ENCODE measurements at regions not wholly inside any gene's neighbourhood (a gene's known extent, or its start where the extent isn't known, plus 50 kb on each side); places are given as distances from the start of the nearest gene placed in this dataset.
"Not testable (repeated sequence)": the region's sequence is repeated elsewhere in the genome, so short reads cannot be mapped to it uniquely, and the experiment has no call there.

DNA sequence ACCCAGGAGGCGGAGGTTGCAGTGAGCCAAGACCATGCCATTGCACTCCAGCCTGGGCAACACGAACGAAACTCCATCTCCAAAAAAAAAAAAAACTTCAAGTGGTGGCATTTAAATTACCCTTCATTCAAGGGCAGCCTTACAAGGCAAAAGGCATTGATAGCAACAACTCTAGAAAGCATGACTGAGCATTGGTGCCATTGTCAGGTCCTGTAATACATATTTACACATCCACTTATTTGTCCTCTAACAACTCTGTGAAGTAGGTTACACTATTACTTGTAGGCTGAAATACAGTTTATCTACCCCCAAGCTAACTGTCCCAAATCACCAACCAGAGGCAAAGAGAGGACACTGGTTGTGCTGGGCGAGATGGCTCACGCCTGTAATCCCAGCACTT is 52.7 kb upstream of the LARP1 start:
- DNase-seq: no peak

DNA sequence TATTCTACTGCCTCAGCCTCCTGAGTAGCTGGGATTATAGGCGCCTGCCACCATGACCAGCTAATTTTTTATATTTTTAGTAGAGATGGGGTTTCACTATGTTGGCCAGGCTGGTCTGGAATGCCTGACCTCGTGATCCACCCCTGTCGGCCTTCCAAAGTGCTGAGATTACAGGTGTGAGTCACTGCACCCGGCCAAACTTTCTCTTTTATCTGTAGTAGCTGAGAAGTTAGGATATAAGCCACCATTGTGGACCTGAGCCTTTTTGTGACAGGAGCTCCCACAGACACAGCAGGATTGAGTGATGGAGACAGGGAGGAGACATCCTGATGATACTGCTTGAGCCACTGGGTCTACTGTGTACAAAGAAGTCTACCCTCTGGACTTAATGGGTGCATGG is 53.5 kb upstream of the LARP1 start:
- DNase-seq: not testable (repeated sequence)

DNA sequence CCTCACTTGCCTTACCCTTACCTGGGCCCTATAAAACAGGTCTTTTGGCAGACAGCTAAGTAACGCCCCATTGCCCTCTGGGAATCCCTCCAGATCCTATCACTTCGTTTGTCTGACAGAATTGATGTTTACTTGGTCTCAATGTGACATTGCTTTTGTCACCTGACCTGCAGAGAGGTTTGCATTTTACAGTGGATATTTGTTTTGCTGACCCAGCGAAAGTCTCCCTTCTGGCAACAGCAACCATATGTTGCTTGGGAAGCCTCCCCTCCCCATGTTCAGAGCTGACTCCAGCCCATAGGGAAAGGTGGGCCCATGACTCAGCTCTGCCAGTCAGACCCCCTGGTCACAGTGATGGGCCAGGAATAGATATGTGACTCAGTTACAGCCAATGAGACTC is 54.0 kb upstream of the LARP1 start:
- DNase-seq: peak; percentile 52

DNA sequence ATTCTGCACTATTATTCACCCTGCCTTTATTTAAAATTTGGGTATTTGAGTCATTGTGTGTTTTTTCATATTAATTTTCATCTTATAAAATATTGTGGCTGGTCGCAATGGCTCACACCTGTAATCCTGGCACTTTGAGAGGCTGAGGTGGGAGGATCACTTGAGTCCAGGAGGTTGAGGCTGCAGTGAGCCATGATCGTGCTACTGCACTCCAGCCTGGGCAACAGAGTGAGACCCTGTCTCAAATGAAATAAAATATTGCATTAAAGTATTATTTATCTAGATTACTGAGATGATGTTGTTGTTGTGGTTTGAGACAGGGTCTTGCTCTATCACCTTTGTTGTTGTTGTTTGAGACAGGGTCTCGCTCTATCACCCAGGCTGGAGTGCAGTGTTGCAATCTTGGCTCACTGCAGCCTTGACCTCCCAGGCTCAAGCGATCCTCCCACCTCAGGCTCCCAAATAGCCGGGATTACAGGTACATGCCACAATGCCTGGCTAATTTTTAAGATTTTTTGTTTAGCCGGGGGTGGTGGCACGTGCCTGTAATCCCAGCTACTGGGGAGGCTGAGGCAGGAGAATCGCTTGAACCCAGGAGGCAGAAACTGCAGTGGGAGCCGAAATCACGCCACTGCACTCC is 54.8 kb upstream of the LARP1 start:
- DNase-seq: not testable (repeated sequence)

DNA sequence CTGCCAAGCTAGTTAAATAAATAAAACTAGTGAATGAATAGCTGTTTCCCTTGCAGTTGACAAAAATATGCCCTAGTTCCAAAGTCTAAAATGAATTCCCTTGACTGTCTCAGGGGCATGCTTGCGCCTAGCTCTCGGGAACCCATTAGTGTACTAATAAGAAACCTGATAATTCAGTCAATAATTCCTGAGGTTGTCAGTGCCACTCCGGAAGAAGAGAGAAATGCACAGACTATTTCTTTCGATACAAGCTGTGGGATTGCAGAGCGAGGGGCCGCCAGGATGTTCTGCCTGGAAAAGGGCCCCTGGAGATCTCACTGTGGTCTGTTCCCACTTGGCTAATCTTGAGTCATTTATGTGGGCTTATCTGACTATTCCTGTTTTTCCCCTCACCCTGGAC is 56.4 kb upstream of the LARP1 start:
- DNase-seq: no peak

DNA sequence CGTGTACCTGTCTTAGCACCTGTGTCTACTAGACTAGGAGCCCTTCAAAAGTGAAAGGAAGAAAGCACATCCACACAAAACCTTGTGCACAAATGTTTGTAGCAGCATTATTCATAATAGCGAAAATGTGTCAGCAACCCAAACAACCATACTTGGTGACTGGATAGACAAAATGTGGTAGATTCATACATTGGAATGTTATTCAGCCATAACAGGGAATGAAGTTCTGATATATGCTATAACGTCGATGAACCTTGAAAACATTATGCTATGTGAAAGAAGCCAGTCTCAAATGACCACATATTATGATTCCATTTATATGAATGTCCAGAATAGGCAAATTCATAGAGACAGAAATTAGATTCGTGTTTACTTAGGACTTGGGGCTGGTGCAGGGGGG is 57.8 kb upstream of the LARP1 start:
- DNase-seq: no peak

DNA sequence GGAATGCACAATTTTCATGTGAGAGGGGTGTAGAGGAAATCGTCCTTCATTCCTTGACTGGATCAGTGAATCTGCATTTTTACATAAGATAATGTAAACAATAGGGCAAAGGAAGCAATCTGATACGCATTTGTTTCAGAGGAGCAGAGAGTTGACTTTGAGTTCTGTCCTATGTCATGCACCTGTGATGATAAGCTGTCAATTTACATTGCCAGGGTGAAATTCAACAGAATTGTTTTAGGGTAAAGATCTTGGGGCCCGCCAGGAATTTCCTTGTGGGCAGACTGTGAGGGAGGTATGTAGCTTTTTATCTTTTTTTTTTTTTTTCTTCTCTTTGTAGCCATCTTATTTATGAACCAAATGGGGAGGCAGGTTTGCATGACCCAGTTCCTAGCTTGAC is 58.3 kb upstream of the LARP1 start:
- DNase-seq: no peak

DNA sequence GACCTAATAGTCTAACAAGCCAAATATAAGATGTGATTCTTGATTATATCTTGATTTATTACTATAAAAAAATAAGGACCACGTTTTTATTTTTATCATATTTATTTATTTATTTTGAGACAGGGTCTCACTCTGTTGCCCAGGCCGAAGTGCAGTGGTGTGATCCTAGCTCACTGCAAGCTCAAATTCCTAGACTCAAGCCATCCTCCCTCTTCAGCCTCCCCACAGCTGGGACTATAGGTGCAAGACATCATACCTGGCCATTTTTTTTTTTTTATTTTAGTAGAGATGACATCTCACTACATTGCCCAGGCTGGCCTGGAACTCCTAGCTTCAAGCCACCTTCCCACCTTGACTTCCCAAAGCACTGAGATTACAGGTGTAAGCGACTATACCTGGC is 61.0 kb upstream of the LARP1 start:
- DNase-seq: no peak

DNA sequence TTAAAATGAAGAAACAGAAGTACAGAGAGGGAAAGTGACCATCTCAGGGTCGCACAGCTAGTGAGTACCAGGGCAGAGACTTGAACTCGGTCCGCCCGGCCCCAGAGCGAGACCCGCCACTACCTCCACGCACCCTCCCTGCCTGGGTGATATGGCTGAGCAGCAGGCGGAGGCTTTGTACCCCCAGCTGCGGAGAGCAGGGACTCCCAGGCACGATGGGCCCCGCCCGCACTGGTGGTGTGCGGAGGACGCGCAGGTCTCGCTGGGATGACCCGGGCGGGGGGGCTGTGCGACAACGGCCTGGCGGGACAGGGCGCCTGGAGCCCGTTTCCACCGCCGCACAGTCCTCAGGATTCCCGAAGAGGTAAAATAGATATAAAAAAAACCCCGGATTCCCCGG is 64.7 kb upstream of the LARP1 start:
- no peak for DNase-seq

DNA sequence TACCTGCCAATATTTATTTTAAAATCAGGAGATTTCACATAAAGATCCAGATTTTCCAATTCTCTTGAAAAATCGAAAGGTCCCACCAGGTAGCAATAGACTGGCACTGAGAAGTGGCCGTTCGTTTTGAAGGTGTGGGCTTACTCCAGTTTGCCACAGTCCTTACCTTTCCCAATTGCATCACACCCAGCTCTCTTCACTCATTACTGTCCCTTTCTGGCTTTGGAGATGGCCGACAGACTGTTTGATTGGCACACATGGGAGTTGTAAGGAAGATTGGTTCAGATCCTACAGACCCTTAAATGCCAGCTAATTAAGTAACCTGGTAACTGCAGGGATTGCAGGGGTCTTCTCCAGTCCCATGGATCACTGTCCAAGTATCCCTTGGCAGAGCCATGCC is 68.7 kb upstream of the LARP1 start:
- no peak for DNase-seq

DNA sequence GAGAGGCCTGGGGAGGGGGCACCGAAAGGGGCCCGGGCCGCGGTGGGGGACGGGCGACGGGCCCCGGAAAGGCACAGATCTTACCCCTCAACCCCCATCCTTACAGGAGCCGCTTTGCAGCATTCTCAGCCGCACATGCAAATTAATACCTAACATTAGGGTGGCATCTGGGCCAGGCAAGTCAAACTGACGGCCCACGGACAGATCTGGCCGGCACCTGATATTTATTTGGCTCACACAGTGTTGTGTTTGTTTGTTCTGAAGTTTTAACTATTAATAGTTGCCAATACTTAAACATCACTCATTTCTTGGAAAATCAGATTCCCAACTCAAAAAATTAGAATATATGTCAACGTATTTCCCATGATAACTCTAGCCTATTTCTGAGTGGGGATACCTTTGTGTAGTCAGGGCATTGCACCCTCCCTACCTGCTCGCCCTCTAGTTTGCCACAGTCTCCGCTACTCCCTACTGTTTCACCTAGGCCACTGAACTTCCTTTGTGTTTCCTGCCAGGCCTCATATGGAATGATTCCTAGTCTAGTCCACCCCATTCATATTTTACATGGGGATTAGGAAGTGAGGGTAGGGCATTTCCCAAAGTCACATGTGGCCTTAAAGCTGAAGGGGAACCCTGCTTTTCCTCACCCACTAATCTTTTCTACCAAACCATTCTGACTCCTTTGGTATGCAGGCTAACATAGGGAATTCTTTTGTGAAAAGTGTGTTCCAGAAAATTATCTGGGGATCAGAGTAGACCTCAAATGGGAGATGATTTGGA is 71.9 kb upstream of the LARP1 start:
- no peak for DNase-seq

DNA sequence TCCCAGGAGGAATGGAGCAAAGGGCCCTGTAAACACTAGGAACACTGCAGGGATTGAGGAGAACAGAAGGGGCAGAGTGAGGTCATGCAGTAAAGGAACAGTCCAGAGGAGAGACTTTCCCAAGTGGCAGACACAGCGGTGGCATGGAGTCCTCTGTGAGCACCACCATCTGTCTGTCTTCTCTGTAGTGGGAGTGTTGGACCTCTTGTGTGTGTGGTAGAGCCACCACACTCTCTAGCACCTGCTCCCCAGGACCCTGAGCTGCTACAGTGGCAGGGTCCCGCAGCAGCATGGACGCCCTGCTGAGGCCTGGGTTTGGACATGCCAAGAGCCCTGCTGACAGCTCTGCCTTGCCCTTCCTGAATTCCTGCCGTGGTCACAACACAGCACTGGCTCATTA is 75.7 kb upstream of the LARP1 start:
- DNase-seq: no peak

DNA sequence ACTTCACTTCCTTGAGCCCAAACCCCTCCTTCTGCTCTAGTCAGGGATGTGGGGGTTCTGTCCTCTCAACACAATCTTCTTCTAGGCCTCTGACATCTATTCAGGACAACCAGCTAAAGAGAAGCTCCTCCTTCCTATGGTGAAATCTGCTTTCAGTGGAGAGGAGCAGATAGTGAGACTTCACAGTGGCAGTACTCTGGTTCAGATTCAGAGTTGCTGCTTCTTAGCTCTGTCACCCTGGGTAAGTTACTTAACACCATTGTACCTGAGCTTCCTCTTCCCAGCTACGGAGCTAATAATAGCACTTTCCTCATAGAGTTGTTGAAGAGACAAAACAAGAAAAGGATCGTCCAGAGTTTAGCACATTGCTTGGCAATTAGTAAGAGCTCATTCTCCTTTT is 77.3 kb upstream of the LARP1 start:
- DNase-seq: no peak

DNA sequence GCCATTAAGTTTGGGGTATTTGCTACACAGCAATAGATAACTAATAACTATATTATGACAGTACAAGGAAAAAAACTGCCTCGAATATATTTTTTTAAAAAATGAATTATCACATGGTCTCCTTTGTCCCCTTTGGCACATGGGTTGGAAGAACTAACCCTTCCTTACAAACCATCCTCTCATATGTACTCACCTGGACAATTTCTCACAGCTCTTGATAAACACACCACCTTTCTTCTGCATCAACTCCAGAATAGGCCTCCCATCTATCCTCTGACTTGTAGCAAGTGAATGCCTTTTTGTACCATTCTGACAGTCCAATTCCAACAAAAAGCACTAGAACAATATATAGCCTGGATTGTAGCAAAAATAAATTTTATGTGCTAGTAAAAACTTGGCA is 78.7 kb upstream of the LARP1 start:
- DNase-seq: no peak

DNA sequence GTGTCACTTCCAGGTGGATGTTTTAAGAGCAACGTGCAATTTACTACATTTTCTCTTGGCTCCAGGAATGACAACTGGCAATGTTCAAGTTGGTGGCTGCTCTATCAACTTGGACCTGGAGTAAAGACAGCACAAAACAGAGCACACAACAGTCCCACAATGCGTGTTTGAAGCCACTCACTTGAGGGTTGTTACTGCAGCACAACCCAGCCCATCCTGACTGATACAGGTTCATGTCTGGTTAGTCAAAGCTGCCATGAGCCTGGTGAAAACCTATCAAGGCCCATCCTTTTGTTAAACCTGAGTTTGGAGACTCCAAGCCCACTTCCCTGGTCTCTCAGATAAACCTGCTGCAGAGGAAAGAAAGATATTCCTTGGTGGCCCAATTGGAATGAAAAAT is 81.1 kb upstream of the LARP1 start:
- no peak for DNase-seq

DNA sequence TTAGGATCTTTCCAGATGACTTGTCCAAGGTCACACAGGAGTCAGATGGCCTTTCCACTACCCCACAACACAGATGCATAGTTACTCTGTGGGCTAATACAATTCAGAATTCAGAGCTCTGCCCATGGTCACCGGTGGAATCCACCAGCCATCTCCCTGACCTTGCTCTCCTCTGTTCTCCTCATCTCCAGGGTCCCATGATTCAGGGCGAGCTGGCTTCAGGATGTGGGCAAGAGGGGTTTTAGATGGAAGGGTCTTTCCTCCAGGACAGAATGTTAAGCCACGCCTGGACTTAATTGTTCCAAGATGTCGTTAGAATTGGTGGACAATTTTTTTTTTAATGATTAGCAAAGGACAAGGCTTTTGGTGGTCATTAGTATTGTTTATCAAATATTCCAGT is 81.7 kb upstream of the LARP1 start:
- DNase-seq: no peak

DNA sequence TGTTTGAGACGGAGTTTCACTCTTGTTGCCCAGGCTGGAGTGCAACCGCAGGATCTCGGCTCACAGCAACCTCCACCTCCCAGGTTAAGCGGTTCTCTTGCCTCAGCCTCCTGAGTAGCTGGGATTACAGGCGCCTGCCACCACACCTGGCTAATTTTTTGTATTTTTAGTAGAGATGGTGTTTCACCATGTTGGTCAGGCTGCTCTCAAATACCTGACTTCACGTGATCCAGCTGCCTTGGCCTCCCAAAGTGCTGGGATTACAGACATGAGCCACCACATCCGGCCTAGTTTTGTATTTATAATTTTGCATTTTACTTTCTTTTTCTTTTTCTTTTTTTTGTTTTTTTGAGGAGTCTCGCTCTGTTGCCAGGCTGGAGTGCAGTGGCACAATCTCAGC is 85.3 kb upstream of the LARP1 start:
- DNase-seq: not testable (repeated sequence)

DNA sequence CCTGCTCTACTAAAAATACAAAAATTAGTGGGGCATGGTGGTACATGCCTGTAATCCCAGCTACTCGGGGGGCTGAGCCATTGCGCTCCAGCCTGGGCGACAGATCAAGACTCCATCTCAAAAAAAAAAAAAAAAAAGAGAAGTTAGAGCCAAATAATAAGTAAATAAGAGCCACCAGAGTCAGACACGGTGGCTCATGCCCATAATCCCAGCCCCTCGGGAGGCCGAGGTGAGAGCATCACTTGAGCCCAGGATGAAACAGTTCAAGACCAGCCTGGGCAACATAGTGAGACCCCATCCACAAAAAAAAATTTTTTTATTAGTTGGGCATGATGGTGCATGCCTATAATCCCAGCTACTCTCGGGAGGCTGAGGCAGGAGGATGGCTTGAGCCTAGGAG is 85.8 kb upstream of the LARP1 start:
- DNase-seq: no peak

DNA sequence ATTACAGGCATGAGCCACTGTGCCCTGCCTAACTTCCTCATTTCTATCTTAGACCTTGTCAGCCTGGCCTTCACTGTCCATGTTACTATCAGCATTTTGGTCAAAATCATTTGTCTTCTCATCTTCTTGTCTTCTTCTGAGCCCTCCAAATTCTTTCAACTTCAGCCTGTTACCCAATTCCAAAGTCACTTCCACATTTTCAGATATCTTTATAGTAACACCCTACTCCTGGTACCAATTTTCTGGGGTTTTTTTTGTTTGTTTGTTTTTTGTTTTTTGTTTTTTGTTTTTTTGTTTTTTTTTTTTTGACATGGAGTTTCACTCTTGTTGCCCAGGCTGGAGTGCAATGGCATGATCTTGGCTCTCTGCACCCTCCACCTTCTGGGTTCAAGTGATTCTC is 90.3 kb upstream of the LARP1 start:
- no peak for DNase-seq

DNA sequence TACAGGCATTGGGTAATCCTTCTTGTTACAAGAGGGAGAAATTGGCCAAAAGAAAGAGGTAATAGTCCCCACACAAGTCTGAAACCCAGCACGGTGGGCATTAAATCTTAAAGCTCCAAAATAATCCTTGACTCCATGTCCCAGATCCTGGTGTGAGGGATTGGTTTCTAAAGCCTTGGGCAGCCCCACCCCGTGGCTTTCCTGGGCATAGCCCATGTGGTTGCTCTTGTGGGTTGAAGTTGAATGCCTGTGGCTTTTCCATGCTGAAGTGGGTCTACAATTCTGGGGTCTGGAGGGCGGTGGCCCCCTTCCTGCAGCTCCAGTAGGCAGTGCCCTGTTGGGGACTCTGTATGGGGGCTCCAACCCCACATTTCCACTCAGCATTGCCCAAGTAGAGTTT is 91.8 kb upstream of the LARP1 start:
- no peak for DNase-seq

DNA sequence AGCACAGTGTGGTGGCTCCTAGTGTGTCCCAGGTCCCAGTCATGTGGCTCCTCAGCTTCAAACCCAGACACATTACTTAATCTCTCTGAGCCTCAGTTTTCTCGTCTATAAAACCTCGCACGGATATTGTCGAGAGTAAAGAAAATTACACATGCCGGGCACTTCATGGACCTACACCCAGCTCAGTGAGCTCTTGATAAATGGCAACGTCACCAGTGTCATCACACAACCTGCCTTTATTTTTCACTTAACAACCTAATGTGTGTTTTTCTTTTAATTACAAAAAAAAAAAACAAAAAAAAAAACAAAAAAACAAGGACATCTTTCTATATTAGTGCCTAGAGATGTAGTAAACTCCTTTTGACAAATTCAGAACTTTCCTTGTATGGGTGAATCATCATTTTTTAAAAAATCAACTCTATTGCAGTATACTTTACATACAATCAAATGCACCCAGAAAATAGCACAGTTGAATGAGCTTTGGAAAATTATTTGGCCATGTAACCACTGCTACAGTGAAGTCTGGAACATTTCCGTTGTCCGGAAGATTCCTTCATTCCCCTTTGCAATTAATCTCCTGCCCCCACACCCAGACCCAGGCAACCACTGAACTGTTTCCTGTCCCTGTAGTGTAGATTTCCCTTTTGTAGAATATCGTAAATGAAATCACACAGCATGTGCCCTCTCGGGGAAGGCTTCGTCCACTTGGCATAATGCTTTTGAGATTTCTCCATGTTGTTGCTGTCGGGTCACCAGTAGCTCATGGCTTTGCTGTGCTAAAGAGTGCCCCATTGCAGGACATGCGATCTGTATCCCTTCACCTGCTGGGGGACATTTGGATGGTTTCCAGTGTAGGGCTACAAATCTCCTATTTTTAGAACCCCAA is 100.4 kb upstream of the LARP1 start:
- no peak for DNase-seq

DNA sequence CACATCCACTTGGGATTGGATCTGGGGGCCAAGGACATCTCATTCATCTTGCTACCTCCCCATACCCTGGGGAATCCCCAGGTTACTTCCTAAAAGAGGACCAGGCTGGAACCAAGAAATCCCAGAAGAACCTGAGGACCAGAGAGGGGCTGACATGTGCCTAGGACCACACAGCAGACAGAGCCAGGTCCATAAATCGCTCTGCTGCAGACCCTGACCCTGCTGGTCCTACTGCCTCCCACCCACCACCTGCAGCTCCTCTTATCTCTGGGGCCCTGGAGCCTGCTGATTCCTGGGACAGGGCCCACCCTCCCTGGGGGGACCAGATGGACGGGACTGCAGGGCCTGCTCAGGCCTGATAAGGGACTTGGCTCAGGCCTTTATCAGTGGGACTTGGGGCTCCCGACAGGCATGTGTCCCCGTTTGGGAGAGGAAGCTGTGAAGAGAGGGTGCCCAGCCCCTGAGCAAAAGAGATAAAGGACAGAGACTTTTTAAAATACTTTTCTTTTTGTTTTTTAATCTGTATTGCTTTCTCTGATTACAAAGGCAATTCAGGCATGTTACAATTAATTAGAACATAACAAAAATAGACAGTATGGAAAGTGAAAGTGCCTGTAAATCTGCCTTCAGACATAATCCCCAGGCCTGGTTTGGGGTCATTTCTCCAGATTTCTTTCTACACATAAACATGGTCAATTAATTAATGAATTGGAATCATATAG is 101.3 kb upstream of the LARP1 start:
- no peak for DNase-seq

DNA sequence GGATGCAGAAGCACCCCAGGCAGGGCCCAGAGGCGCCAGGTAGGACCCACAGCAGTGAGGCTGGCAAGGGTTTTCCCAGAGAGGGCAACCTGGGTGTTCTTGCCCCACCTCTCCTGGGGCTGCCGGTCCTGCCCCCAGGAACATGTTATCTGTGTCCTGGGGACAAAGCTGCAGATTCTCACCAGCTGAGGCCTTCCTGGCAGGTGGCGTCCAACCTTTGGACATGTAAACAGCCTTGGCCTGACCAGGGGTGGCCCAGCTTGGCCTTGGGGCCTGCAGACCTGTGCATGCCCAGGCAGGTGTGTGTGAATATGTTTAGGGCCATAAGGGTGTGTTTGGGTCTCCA is 101.8 kb upstream of the LARP1 start:
- no peak for DNase-seq

Measured in NCI-H1092 (cell line).